HG03342 (cell line): ENCODE measurements at regions not wholly inside any gene's neighbourhood (a gene's known extent, or its start where the extent isn't known, plus 50 kb on each side); places are given as distances from the start of the nearest gene placed in this dataset.
"Not testable (repeated sequence)": the region's sequence is repeated elsewhere in the genome, so short reads cannot be mapped to it uniquely, and the experiment has no call there.

Experiments used
- ATAC-seq: cut with Tn5 transposase; IDR thresholded peaks from one replicate; pipeline ENCODE4 v1.9.1; 2021; ENCODE audit warnings: mild to moderate bottlenecking, moderate library complexity; ENCODE audit not compliant: unreplicated experiment

DNA sequence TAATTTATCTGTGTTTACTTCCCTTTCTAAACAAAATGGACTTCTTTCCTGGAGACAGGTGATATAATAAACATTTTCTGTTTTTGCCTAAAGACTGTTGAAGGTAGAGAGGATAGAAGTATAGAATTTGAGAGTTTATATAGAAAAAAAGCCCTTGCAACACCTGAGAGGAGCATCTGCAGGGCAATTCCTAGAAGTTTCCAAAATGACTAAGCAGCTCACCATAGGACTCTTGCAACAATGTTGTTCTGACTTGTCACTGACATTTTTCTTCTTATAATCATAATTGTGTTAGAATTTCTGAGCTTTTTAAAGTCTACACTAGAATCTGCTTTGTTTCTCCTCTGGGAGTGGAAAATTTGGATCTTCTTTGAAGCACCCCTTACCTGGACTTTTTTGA, 216.8 kb downstream of the TUSC1 start:
- ATAC-seq: no peak

DNA sequence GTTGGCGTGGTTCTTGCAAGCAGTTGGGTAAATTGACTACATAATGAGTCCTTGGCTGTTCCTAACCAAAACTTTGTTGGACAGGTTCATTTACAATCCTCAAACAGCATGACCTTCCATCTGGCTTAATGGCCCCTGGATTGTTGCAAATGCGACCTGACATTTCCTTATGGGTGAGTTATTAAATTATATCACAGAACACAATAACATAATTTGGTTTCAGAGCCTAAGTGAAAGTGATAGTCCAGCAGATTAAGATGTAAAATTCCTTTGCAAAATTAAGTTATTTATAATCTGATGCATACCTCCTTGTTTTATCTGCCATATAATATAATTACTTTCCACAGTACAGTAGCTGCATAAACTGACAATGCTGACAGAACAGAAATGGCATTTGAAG, 224.4 kb downstream of the TUSC1 start:
- no peak for ATAC-seq

DNA sequence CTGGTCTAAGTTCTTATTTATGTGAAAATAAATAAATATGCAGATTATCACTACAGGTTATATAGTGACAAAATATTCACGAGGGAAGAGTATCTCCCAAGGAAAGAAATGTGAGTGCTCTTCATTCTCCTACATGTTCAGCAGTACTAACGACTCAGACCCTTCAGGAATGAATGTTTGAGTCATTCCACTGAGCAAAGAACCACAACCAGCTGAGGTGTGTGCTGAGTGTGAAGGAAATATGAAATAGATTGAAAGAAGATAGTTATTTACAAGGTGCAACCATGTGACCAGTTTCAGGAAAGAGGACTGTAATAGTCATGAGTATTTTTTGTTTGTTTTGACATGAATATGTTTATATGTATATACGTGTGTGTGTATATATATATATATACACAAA, 228.7 kb downstream of the TUSC1 start:
- ATAC-seq: no peak

DNA sequence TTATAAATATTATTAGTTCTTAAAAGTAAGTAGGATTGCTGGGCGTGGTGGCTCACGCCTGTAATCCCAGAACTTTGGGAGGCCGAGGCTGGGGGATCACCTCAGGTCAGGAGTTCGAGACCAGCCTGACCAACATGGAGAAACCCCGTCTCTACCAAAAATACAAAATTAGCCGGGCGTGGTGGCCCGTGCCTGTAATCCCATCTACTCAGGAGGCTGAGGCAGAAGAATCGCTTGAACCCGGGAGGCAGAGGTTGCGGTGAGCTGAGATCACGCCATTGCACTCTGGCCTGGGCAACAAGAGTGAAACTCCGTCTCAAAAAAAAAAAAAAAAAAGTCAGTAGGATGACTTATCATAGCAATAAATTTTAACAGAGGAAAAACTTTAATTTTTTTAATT, 232.5 kb downstream of the TUSC1 start:
- ATAC-seq: not testable (repeated sequence)

DNA sequence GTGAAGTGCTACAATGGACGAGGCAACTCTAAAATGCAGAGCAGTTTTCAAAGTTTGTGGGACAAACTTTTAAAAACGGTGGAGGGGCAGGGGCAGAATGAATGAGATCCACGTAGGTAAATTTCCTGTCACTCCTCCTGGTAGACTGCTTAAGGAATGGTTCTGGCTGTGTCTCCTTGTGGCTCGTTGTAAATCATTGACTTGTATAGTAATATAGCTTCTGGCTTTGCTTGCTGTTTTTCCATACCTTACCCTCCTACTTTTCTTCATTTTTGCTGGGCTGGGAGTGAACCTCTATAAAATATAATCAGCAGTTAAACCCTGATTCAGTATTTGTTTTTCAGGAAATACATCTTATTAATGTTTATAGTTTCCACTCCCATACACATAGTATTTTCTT, 235.7 kb downstream of the TUSC1 start:
- no peak for ATAC-seq

DNA sequence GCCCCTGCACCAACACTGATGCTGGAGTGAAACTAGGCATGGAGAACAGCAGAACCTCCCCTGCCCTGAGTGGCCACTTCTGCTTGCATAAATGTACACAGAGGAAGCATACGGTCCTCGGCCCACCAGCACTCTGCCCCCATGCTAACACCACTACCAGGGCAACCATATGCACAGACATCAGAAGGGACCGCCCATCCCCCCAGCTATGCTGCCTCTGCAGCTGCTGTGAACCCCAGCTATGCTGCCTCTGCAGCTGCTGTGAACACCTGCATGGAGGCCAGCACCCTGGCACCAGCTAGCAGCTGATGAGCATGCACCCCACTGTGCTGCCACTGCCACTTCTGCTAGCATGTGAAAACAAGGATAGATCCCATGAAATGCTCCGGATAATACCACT, 250.3 kb downstream of the TUSC1 start:
- ATAC-seq: no peak

DNA sequence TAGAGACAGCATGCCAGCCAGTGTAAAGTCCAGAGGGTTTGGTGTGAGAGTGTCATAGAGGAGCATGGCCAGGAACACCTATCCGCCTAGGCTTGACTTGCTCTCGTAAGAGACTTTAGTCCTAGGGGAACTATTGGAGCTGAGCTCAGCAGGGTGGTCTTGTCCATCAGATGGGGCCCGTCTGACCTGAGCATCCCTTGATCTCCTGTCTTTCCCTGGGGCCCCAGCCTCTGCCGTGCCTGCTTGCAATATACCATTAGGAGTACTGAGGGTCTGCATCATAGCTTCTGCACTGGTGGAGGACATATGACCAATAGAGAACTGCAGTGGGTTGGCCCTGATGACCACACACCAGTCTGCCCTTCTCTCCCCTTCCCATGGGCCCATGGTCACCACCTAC, 251.0 kb downstream of the TUSC1 start:
- no peak for ATAC-seq

DNA sequence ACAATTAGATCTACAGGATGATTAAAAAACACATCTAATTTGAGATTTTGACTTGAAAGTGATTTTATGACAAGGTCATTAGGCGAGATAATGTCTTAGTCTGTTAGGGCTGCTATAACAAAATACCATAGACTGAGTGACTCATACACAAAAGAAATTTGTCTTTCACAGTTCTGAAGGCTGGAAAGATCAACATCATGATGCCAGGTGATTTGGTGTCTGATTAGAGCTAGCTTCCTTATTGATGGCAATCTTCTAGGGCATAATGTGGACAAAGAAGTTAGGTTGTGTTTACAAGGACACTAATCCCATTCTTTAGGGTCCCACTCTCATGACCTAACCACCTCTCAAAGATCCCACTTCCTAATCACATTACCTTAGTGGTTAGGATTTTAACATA, 256.7 kb downstream of the TUSC1 start:
- no peak for ATAC-seq

DNA sequence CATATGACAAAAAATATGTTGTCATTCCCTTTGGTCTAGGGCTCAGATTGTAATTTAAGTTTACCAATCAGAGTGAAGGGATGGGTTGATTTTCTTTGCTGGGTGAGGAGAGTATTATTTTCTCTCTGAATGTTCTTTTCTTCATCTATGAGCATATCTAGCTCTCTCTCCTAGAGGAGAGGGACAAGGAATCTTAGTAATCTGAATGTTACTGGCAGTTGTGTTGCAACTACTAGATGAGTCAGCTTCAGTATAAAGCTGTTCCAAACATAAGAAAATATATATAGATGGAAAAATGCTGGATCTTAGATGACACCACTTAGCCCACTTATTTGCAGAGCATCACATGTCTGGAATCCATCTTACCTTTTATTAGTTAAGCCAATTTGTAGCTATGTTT, 259.3 kb downstream of the TUSC1 start:
- ATAC-seq: no peak

DNA sequence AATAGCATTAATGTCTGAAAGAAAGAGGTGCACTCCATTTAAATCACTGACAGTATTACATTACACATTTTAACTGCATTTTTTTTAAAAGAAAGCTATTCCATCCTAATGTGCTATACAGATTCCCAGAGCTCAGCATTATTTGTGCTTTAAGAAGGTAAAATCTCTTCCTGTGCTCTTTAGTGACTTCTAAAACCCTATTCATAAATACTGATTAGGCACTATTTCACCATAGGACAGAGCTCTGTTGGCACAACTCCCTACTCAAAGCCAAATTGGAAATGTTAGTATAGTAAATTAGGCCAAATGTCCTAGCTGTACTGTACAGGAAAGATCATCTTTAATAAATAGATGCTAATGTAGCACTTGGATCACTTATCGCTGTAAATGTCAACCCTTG, 262.5 kb downstream of the TUSC1 start:
- ATAC-seq: no peak

DNA sequence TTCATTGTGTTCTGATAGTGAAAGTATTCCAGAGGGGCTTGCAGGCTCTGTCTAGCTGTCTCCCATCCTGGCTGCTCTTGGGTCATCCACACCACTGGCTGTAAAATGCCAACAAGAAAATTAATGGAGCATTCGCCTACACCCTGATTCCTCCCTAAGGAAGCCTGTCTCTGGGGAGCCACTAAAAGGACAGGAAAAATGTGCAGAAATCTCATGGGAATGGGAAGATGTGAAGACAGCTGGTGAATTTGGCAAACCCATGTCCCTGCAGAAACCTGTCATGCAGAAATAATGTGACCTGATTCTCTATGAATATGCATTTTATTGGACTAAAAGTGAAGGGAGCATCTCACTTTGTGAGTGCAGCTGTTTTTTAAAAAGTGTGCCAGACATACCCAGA, 265.6 kb downstream of the TUSC1 start:
- no peak for ATAC-seq

DNA sequence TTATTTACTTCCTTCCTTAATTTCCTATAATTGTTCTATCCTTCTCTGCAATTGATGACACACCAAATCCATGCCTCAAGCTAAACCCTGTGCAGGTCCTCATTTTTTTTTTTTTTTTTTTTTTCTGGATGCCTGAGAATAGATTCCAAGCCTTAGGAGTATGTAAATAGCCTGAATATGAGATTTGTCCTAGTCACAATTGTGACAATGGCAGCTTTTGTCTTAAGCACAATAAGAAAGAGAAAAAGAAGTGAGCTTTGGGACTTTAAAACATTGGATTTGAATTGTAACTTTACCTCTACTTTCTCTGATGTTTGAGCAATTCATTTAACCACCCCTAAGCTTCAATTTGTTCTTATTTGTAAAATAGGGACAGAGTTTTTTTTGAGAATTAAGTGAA, 280.5 kb downstream of the TUSC1 start:
- no peak for ATAC-seq

DNA sequence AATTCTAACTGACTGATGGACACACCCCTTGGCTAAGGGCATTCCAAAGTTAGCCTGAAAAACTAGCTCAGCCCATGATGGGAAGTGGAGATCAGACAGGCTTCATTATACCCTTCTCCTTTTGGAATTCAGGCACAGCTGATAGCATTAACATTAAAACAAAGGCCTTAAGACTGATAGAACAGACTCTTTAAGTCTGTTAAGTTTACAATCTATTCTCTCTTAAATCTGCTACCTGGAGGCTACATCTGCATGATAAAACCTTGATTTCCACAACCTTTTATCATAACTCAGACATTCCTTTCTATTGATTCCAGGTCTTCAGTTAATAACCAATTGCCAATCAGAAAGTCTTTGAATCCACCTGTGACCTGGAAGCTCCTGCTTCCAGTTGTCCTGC, 281.4 kb downstream of the TUSC1 start:
- no peak for ATAC-seq

DNA sequence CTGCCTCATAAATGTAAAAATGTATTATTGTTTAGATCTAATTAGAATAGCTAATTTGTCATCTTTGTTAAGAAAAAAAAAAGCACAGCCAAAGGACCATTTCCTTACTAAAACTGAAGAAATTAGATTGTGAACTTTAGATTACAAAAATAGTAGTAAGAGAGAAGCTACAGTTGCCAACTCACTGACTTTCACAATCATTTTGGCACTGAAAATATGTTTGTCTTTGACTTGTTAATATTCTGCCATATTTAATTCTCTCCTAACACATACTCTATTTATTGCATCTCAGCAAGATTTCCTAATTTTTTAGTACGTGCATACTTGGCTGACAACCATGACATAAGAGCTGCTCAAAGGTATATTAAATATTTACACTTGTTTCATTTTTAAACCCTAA, 297.1 kb downstream of the TUSC1 start:
- ATAC-seq: no peak

DNA sequence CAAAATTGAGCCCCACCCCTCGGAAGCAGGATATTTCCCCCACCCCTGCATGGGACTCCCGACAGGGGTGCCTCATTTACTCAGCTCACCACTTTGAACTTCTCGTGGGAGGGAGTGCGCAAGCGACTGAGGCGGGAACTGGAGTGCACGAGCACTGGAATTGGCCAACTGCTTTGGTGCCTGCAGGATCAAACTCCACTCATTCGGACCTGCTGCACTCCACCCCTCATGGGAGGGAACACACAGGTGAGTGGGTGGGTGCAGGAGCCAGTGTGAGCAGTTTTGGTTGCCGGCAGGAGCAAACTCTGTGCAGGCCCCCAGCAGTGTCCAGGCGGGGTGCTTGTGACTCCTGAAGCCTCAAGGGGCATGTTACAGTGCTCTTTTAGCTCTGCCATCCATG, 301.2 kb downstream of the TUSC1 start:
- no peak for ATAC-seq

DNA sequence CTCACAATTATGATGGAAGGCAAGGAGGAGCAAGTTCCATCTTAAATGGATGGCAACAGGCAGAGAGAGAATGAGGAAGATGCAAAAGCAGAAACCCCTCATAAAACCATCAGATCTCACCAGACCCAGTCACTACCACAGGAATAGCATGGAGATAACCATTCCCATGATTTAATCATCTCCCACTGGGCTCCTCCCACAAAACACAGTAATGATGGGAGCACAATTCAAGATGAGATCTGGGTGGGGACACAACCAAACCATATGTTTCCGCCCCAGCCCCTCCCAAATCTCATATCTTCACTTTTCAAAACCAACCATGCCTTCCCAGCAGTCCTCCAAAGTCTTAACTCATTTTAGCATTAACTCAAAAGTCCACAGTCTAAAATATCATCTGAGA, 304.0 kb downstream of the TUSC1 start:
- no peak for ATAC-seq

DNA sequence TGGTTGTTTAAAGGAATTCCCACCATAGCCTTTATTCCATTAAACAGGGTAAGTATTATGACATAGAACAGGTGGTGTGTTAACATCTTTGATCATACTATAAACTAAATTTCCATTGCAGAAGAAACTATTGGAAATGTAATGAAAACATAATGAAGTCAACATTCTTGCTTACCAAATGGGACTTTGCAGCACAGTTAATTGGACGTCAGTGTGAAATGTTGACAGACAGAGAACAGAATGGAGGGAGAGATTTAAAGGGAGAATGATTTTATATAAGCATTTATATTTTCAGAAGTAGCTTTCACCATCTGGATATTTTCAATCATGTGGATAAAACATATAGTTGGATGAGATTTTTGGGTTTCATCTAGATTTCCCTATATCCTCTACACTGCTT, 311.3 kb downstream of the TUSC1 start:
- no peak for ATAC-seq

DNA sequence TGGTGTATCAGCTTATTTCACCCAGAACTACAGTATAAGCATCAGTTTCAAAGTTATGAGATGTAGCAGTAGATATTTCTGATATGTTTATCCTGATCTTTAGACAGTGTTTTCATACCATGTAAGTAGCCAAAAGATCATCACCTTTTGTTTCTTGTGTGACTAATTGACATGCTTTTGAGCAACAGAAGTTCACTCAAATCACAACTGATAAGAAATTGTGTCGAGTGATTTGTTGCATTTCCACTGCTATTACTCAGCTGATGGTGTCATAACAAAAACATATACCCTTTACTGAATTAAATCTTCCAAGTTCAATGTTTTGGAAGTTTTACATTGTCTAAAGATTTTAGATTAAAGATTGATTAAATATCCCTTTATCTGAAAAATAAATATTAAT, 324.5 kb downstream of the TUSC1 start:
- ATAC-seq: no peak

DNA sequence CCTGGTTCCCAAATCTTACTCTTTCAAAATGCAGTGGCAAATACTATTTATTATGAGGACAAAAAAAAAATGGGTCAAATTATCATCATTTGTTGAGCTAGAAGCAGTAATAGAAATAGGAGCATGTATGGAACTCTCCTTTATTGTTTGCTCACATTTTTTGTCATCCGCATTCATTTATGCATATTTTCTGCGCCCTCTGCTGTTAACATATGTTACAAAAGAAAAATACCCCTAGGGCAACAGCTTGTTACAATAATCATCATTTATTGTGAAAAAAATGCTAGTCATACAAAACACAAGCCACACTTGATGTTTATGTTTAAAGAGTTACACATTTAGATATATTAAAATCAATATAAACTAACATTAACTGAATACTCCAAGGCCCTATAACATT, 328.2 kb downstream of the TUSC1 start:
- ATAC-seq: no peak

DNA sequence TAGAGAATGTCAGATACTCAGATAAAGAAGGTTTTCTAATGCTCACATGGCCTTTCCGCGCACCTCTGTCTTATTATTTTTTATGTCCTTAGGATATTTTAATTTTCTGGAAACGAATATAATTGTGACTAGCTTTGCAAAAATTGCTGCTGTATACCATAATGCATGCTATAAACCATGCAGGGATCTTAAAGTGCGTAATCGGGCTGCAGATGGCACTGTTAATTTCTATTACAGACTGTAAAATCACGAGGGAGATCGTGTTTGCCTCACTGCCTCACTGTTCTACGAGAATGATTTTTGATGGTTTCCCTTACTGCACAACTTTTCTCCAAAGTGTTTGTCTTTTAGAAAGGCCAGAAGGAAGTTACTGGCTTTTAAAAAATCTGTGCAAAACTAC, 356.1 kb downstream of the TUSC1 start:
- no peak for ATAC-seq

DNA sequence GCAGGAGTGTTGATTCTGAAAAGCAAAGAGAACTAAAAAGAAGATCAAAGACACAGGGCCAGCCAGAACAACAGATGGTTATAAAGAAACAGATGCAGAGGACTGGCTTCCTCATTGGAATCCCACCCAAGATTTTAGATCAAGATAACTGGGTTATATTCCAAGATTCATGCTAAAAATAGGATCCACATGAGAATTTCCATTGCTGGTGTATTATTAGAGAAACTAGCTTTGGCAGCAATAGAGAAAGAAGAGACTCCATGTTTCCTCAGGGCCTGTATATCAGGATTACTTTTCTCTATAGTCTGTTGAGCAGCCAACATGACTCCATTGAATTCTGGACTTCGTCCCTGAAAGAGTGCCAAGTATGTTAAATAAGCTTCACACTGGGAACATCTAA, 367.3 kb downstream of the TUSC1 start:
- no peak for ATAC-seq

DNA sequence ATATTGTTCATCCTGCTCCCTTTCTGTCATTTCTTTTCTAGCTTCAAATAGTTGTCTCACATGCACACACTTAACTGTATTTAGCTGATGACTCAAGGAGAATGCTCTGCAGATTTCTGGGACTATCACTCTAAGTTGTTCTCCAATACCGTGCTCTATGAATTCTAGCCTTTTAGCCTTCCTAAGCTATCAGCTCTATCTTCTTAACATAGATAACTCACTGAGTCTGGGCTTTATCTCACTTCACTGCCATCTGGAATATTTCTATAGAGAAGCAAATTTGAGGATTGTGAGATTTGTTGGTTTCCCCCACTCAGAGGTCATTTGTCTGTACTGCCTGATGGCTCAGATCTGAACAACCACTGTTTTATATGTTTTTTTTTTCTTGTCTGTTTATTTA, 369.7 kb downstream of the TUSC1 start:
- ATAC-seq: no peak

DNA sequence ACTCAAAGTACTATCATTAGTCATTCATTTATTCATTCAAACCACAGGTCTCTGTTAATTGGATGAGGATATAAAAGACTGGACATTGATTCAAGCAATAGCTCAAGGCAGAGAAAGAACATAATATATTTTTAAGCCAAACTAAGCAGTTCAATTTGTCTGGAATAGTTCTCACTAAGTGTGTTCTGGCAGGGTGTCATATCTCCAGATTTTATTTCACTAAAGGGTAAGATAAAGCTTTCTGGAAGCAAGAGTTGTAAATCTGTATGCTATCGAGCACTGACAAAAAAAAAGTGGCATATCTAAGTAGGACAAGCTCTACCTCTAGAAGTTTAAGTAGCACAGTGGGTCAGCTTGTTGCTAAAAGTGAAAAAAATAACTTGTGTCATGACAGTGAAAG, 375.6 kb downstream of the TUSC1 start:
- no peak for ATAC-seq

DNA sequence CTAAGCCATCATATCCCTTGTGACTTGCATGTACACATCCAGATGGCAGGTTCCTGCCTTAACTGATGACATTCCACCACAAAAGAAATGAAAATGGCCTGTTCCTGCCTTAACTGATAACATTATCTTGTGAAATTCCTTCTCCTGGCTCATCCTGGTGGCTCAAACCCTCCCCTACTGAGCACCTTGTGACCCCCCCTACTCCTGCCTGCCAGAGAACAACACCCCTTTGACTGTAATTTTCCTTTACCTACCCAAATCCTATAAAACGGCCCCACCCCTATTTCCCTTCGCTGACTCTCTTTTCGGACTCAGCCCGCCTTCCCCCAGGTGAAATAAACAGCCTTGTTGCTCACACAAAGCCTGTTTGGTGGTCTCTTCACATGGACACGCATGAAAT, 390.0 kb downstream of the TUSC1 start:
- ATAC-seq: not testable (repeated sequence)
